ENCODE measurements at regions not wholly inside any gene's neighbourhood (a gene's known extent, or its start where the extent isn't known, plus 50 kb on each side); places are given as distances from the start of the nearest gene placed in this dataset.

DNA sequence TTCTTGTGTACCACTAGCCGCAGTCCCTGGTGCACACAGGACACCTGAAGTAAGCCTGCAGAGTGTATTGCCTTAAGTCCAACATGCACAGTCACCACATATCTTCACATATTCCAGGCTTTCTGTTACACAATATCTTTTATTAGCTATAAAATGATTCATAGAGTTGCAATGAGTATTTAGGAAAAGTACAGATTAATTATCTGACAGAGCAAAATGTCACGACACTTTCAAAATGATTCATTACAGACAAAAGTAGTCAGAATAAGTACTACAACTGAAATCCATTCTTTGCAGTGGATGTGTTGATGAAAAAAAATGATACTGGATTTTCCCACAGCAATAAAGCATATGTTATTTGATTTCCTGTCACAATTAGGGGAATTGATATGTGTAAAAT is 199.5 kb upstream of the ASCC3 start (continued):
- TF ChIP-seq PAWR (CRISPR knock-in tag; IDR thresholded peaks at IDR 0.05; ENCODE audit: borderline replicate concordance) (no peak), GPN1 (CRISPR knock-in tag; IDR thresholded peaks at IDR 0.05; ENCODE audit: borderline replicate concordance) (no peak), ZNF780A (CRISPR knock-in tag; IDR thresholded peaks at IDR 0.05) (no peak), ZNF75D (CRISPR knock-in tag; IDR thresholded peaks at IDR 0.05; ENCODE audit: borderline replicate concordance) (no peak), SALL2 (CRISPR knock-in tag; IDR thresholded peaks at IDR 0.05) (no peak)
- TF ChIP-seq, protein P1, sequence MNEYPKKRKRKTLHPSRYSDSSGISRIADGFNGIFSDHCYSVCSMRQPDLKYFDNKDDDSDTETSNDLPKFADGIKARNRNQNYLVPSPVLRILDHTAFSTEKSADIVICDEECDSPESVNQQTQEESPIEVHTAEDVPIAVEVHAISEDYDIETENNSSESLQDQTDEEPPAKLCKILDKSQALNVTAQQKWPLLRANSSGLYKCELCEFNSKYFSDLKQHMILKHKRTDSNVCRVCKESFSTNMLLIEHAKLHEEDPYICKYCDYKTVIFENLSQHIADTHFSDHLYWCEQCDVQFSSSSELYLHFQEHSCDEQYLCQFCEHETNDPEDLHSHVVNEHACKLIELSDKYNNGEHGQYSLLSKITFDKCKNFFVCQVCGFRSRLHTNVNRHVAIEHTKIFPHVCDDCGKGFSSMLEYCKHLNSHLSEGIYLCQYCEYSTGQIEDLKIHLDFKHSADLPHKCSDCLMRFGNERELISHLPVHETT (CRISPR knock-in tag; conservative IDR thresholded peaks at IDR 0.05), result no peak

GRCh38 chr6:101083533-101084175 is 202.5 kb upstream of the ASCC3 start:
- FAIRE-seq, result no peak
- DNase-seq (ENCODE audit: low spot score), result peak; percentile 9
- no peak overlapping the region for H3K9ac ChIP-seq (ENCODE audit: insufficient read depth, low read depth, low read length)
- H3K4me2 ChIP-seq (ENCODE audit: low read depth, low read length), result no peak overlapping the region
- intact Hi-C loops (cut with micrococcal nuclease; ENCODE audit: unreplicated experiment), result no loop called here
- in situ Hi-C loops (cut with HindIII; ENCODE audit: extremely low pct_ligation_motif_present, low pct_unique_long_range_greater_than_20kb), result no loop called here
- BruUV-seq (replicated peaks), result no TSS peak
- CTCF ChIA-PET (ENCODE audit: low intra/inter-chr PET ratio, low total read pairs), result no interaction called here
- no peak overlapping the region for H2AFZ ChIP-seq (ENCODE audit: low read length)
- WGBS (ENCODE audit: low lambda C conversion rate), result 0% methylated on average over 3 of the region's 3 CpGs
- no peaks in the 10 kb centered on the region for H3K4me1 ChIP-seq (ENCODE audit: insufficient read depth, low read length)
- no peaks in the 10 kb centered on the region for H3K36me3 ChIP-seq (replicated peaks in 1 of 2; ENCODE audit: control insufficient read depth in 1 of 2, insufficient read depth in 2 of 2, low read length in 2 of 2)
- H3K9me3 ChIP-seq (ENCODE audit: low read length), result no peaks in the 10 kb centered on the region
- H3K4me3 ChIP-seq (replicated peaks in 1 of 3; ENCODE audit: insufficient read depth in 1 of 3, low read depth in 2 of 3, low read length in 3 of 3), result no peak overlapping the region
- no peaks in the 10 kb centered on the region for H4K20me1 ChIP-seq (ENCODE audit: insufficient read depth, low read length)
- H3K79me2 ChIP-seq (ENCODE audit: insufficient read depth, low read length), result no peaks in the 10 kb centered on the region
- no peak for ATAC-seq
- no peaks in the 10 kb centered on the region for H3K27me3 ChIP-seq (ENCODE audit: control insufficient read depth in 1 of 2, insufficient read depth in 2 of 2, low read length in 2 of 2)
- POLR2A ChIA-PET, result no interaction called here
- no peak overlapping the region for H3K27ac ChIP-seq (ENCODE audit: extremely low read length, insufficient read depth, low read length)
- TF ChIP-seq ZNF691 (CRISPR knock-in tag; IDR thresholded peaks at IDR 0.05; ENCODE audit: borderline replicate concordance, low read depth), result no peak
- no peak for TF ChIP-seq TAF1 (CRISPR knock-in tag; IDR thresholded peaks at IDR 0.05)
- no peak for TF ChIP-seq CCDC6 (CRISPR knock-in tag; IDR thresholded peaks at IDR 0.05)
- TF ChIP-seq ONECUT2 (CRISPR knock-in tag; IDR thresholded peaks at IDR 0.05), result no peak
- no peak for TF ChIP-seq ZNF616 (CRISPR knock-in tag; IDR thresholded peaks at IDR 0.05; ENCODE audit: low read depth)
- TF ChIP-seq KLF13 (CRISPR knock-in tag; IDR thresholded peaks at IDR 0.05), result no peak
- TF ChIP-seq, protein P2, sequence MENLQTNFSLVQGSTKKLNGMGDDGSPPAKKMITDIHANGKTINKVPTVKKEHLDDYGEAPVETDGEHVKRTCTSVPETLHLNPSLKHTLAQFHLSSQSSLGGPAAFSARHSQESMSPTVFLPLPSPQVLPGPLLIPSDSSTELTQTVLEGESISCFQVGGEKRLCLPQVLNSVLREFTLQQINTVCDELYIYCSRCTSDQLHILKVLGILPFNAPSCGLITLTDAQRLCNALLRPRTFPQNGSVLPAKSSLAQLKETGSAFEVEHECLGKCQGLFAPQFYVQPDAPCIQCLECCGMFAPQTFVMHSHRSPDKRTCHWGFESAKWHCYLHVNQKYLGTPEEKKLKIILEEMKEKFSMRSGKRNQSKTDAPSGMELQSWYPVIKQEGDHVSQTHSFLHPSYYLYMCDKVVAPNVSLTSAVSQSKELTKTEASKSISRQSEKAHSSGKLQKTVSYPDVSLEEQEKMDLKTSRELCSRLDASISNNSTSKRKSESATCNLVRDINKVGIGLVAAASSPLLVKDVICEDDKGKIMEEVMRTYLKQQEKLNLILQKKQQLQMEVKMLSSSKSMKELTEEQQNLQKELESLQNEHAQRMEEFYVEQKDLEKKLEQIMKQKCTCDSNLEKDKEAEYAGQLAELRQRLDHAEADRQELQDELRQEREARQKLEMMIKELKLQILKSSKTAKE (CRISPR knock-in tag; IDR thresholded peaks at IDR 0.05; ENCODE audit: borderline replicate concordance), result no peak
- TF ChIP-seq ZBTB3 (CRISPR knock-in tag; IDR thresholded peaks at IDR 0.05; ENCODE audit: borderline replicate concordance, low read depth), result no peak
- no peak for TF ChIP-seq BRF2 (CRISPR knock-in tag; IDR thresholded peaks at IDR 0.05)
